GM18526 (cell line): ENCODE measurements at regions not wholly inside any gene's neighbourhood (a gene's known extent, or its start where the extent isn't known, plus 50 kb on each side); places are given as distances from the start of the nearest gene placed in this dataset.

Experiments used
- POLR2A ChIP-seq: IDR thresholded peaks from 3 replicates; pipeline ENCODE4 v1.6.1; 2011; ENCODE audit not compliant: insufficient read length; ENCODE audit errors: extremely low read depth

- TF ChIP-seq POLR2A, result no peak
Measured at GRCh38 chr19:27777726-27778125, 1435.2 kb downstream of the UQCRFS1 start.

GRCh38 chr19:27777242-27777641, 1435.7 kb downstream of the UQCRFS1 start:
- no peak for TF ChIP-seq POLR2A

- TF ChIP-seq POLR2A, result no peak
Measured at GRCh38 chr19:27776524-27776923, 1436.4 kb downstream of the UQCRFS1 start.

- no peak for TF ChIP-seq POLR2A
Measured at GRCh38 chr19:27776020-27776419, 1436.9 kb downstream of the UQCRFS1 start.

GRCh38 chr19:27775395-27775794, 1437.6 kb downstream of the UQCRFS1 start:
- TF ChIP-seq POLR2A, result no peak

- TF ChIP-seq POLR2A, result no peak
Measured at GRCh38 chr19:27774827-27775226, 1438.1 kb downstream of the UQCRFS1 start.

GRCh38 chr19:27774337-27774736, 1438.6 kb downstream of the UQCRFS1 start:
- TF ChIP-seq POLR2A, result no peak

- TF ChIP-seq POLR2A, result no peak
Measured at GRCh38 chr19:27773318-27774094, 1439.4 kb downstream of the UQCRFS1 start.

- no peak for TF ChIP-seq POLR2A
Measured at GRCh38 chr19:27772059-27772458, 1440.9 kb downstream of the UQCRFS1 start.

GRCh38 chr19:27770095-27770494, 1442.9 kb downstream of the UQCRFS1 start:
- TF ChIP-seq POLR2A, result no peak

- TF ChIP-seq POLR2A, result no peak
Measured at GRCh38 chr19:27767234-27767633, 1445.7 kb downstream of the UQCRFS1 start.

GRCh38 chr19:27765912-27766725, 1446.8 kb downstream of the UQCRFS1 start:
- TF ChIP-seq POLR2A, result no peak

- TF ChIP-seq POLR2A, result no peak
Measured at GRCh38 chr19:27765397-27765796, 1447.6 kb downstream of the UQCRFS1 start.

GRCh38 chr19:27764186-27764804, 1448.7 kb downstream of the UQCRFS1 start:
- TF ChIP-seq POLR2A, result no peak

GRCh38 chr19:27762933-27763332, 1450.0 kb downstream of the UQCRFS1 start:
- no peak for TF ChIP-seq POLR2A

- no peak for TF ChIP-seq POLR2A
Measured at GRCh38 chr19:27759896-27760295, 1453.1 kb downstream of the UQCRFS1 start.
